HG02973 (cell line): ENCODE measurements at regions not wholly inside any gene's neighbourhood (a gene's known extent, or its start where the extent isn't known, plus 50 kb on each side); places are given as distances from the start of the nearest gene placed in this dataset.
"Not testable (repeated sequence)": the region's sequence is repeated elsewhere in the genome, so short reads cannot be mapped to it uniquely, and the experiment has no call there.

Experiments
- ATAC-seq: cut with Tn5 transposase; IDR thresholded peaks from one replicate; pipeline ENCODE4 v1.9.1; 2021; ENCODE audit warnings: moderate library complexity; ENCODE audit not compliant: unreplicated experiment

- no peak for ATAC-seq
These were observed 741.0 kb downstream of the MCTP2 start for GRCh38 chr15:94972314-94972713.

- no peak for ATAC-seq
These were observed 755.7 kb downstream of the MCTP2 start for GRCh38 chr15:94987085-94987484.

DNA sequence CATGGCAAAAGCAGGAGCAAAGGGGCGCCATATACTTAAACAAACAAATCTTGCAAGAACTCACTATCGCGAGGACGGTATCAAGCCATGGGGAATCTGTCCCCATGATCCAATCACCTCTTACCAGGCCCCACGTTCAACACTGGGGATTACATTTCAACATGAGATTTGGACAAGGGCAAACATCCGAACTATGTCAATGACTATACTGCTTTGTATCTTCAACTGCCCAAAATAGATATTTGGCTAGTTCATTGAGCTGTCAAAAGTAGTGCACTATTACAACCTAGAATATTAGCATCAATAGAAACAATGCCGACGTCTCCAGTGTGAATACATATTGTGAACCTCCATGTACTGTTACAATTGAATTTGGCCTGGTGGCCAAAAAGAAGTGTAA is 760.4 kb downstream of the MCTP2 start:
- ATAC-seq = no peak

DNA sequence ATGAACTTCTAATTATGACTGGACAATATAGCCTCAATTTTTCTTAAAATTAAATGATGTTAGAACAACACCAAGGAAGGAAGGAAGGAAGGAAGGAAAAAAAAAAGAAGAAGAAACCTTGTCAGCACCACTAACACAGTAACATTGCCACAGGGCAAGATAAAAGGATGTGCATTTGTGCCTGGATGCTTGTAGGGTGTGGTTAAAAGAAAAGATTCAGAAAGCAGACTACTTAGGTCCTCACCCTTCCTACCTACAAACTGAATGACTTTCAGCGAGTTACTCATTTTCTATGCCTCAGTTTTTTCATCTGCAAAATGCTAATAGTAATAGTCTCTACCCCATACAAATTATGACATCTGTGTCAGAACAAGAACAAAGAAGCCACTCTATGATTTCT is 778.3 kb downstream of the MCTP2 start:
- no peak for ATAC-seq

- no peak for ATAC-seq
These were observed 782.0 kb downstream of the MCTP2 start for GRCh38 chr15:95013381-95013780.

GRCh38 chr15:95016511-95017229 is 785.3 kb downstream of the MCTP2 start:
- ATAC-seq = no peak

- no peak for ATAC-seq
These were observed 786.4 kb downstream of the MCTP2 start for GRCh38 chr15:95017666-95018328.

- ATAC-seq = peak; percentile 75
These were observed 787.7 kb downstream of the MCTP2 start for GRCh38 chr15:95018888-95019545.

DNA sequence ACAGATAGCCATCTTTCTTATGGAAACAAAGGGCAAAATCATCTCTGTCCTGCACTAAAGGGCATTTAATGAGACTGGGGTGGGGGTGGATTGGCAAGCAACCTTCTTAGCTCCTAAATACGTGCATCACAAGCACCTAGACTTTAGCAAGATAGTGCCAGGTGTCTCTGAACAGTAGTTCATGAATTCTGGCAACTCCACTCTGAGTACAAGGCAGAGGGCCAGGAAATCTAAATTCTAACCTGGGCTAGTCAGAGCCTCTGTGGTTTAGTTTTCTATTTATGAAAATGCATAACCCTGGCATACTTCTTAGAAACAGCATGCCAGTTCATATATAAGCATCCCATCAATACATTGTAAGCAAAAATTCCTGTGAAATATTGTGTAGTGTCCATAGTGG is 788.5 kb downstream of the MCTP2 start:
- ATAC-seq = no peak

DNA sequence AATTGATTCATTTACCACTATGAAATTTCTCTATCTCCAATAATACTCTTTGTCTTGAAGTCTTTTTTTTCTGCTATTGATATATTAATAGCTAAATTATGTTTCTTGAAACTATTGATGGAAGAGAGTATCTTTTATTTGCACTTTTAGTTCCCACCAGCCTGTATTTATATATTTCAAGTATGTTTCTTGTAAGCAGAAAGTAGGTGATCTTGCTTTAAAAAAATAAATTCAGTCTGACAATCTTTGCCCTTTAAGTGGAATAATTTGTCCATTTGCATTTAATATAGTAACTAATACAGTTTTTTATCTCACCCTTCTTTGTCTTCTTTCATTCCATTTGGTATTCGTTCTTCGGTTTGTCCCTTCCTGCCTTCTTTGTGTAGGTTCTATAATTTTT is 790.5 kb downstream of the MCTP2 start:
- ATAC-seq = no peak

GRCh38 chr15:95024351-95024750 is 793.0 kb downstream of the MCTP2 start:
- ATAC-seq = no peak

- no peak for ATAC-seq
These were observed 794.8 kb downstream of the MCTP2 start for GRCh38 chr15:95025924-95026728.

DNA sequence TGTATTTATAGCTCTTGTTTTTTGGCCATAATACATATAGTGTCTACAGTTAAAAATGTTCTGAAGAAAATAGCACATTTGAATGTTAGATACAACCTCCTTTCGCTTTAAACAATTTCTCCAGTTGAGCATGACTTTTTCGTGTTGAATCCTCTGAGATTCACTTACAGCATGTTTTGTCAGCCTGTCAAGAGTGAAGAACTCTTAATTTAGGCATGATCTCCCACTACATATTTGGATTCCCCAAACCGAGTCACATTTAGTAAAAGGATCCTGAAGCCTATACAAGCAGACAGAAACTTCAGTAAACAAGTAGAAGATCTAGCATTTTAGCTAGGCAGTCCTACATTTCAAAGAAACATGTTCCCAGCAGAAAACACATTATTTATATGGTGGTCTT is 796.6 kb downstream of the MCTP2 start:
- no peak for ATAC-seq

GRCh38 chr15:95032156-95032555 is 800.8 kb downstream of the MCTP2 start:
- ATAC-seq = no peak

DNA sequence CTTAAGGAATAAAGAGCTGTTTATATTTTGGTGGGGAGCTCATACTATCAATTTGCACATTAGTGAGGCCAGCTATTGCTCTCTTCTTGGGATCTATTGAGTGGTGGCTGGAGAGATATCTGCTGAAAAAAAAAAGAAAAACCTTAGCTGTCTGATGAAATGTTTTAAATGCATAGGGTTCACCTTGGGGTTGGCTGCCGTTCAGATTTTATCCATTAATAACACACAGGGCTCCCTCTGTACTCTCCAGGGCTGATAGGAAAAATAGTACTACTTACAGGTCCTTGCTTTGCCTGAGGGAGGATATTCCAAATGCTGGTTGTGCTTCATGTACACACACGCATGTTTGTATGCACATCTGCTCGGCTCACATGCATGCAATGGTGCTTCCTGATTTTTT is 803.7 kb downstream of the MCTP2 start:
- no peak for ATAC-seq

GRCh38 chr15:95041297-95041696 is 809.9 kb downstream of the MCTP2 start:
- ATAC-seq = no peak

- not testable (repeated sequence) for ATAC-seq
These were observed 812.0 kb downstream of the MCTP2 start for GRCh38 chr15:95043236-95043932.

DNA sequence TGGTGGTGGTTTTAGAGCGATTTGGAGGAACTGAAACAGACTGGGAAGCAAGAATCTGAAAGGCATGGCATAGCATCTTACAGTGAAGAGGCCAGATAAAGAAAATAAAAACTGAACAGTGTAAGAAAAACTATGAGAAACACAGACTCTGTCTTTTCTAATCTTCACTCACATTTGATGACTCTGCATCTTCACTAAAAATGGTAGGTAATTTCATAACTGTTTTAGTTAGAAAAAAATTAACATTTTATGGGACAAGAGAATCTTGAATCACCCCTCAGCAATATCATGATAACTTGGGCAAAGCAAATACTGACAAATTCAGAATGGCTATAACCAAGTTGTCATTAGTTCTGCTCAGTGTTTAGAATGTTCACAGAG is 812.6 kb downstream of the MCTP2 start:
- no peak for ATAC-seq

- no peak for ATAC-seq
These were observed 813.5 kb downstream of the MCTP2 start for GRCh38 chr15:95044745-95045417.

- no peak for ATAC-seq
These were observed 820.5 kb downstream of the MCTP2 start for GRCh38 chr15:95051861-95052260.
